ENCODE measurements at regions not wholly inside any gene's neighbourhood (a gene's known extent, or its start where the extent isn't known, plus 50 kb on each side); places are given as distances from the start of the nearest gene placed in this dataset.

- H3K9me3 Mint-ChIP-seq (ENCODE audit: unreplicated experiment) = no peaks in the 10 kb centered on the region
- no peak overlapping the region for H3K4me3 Mint-ChIP-seq (ENCODE audit: unreplicated experiment)
- TF ChIP-seq CTCF (IDR thresholded peaks at IDR 0.05; ENCODE audit: unreplicated experiment) = no peak
- no peaks in the 10 kb centered on the region for H3K27me3 Mint-ChIP-seq (ENCODE audit: unreplicated experiment)
- no peak for DNase-seq (ENCODE audit: low spot score)
- H3K27ac Mint-ChIP-seq (ENCODE audit: unreplicated experiment) = no peak overlapping the region
- H3K4me1 Mint-ChIP-seq (ENCODE audit: unreplicated experiment) = no peaks in the 10 kb centered on the region
- H3K36me3 Mint-ChIP-seq (ENCODE audit: low read depth, unreplicated experiment) = no peaks in the 10 kb centered on the region
Measured at GRCh38 chr13:78183732-78184131, 265.1 kb upstream of the EDNRB start.

- H3K36me3 Mint-ChIP-seq (ENCODE audit: low read depth, unreplicated experiment) = no peaks in the 10 kb centered on the region
- H3K4me1 Mint-ChIP-seq (ENCODE audit: unreplicated experiment) = no peaks in the 10 kb centered on the region
- DNase-seq (ENCODE audit: low spot score) = no peak
- TF ChIP-seq CTCF (IDR thresholded peaks at IDR 0.05; ENCODE audit: unreplicated experiment) = no peak
- H3K27ac Mint-ChIP-seq (ENCODE audit: unreplicated experiment) = no peak overlapping the region
- H3K27me3 Mint-ChIP-seq (ENCODE audit: unreplicated experiment) = no peaks in the 10 kb centered on the region
- no peaks in the 10 kb centered on the region for H3K9me3 Mint-ChIP-seq (ENCODE audit: unreplicated experiment)
- no peak overlapping the region for H3K4me3 Mint-ChIP-seq (ENCODE audit: unreplicated experiment)
Measured at GRCh38 chr13:78182813-78183212, 264.2 kb upstream of the EDNRB start.

- H3K4me3 Mint-ChIP-seq (ENCODE audit: unreplicated experiment) = no peak overlapping the region
- no peaks in the 10 kb centered on the region for H3K36me3 Mint-ChIP-seq (ENCODE audit: low read depth, unreplicated experiment)
- H3K9me3 Mint-ChIP-seq (ENCODE audit: unreplicated experiment) = no peaks in the 10 kb centered on the region
- H3K4me1 Mint-ChIP-seq (ENCODE audit: unreplicated experiment) = no peaks in the 10 kb centered on the region
- no peak for TF ChIP-seq CTCF (IDR thresholded peaks at IDR 0.05; ENCODE audit: unreplicated experiment)
- no peaks in the 10 kb centered on the region for H3K27me3 Mint-ChIP-seq (ENCODE audit: unreplicated experiment)
- no peak overlapping the region for H3K27ac Mint-ChIP-seq (ENCODE audit: unreplicated experiment)
- DNase-seq (ENCODE audit: low spot score) = no peak
Measured at GRCh38 chr13:78177306-78177705, 258.7 kb upstream of the EDNRB start.

GRCh38 chr13:78176880-78177279 is 258.2 kb upstream of the EDNRB start:
- no peaks in the 10 kb centered on the region for H3K27me3 Mint-ChIP-seq (ENCODE audit: unreplicated experiment)
- no peaks in the 10 kb centered on the region for H3K4me1 Mint-ChIP-seq (ENCODE audit: unreplicated experiment)

GRCh38 chr13:78169386-78169785 is 250.8 kb upstream of the EDNRB start:
- Mint-ChIP-seq H3K27me3 (ENCODE audit: unreplicated experiment) (no peaks in the 10 kb centered on the region), H3K36me3 (ENCODE audit: low read depth, unreplicated experiment) (no peaks in the 10 kb centered on the region), H3K4me1 (ENCODE audit: unreplicated experiment) (no peaks in the 10 kb centered on the region), H3K4me3 (ENCODE audit: unreplicated experiment) (no peak overlapping the region), H3K9me3 (ENCODE audit: unreplicated experiment) (no peaks in the 10 kb centered on the region), H3K27ac (ENCODE audit: unreplicated experiment) (no peak overlapping the region)
- TF ChIP-seq CTCF (IDR thresholded peaks at IDR 0.05; ENCODE audit: unreplicated experiment) = no peak
- DNase-seq (ENCODE audit: low spot score) = no peak

More at GRCh38 chr13:78176880-78177279, 258.2 kb upstream of the EDNRB start:
- Mint-ChIP-seq H3K4me3 (ENCODE audit: unreplicated experiment) (no peak overlapping the region), H3K27ac (ENCODE audit: unreplicated experiment) (no peak overlapping the region), H3K9me3 (ENCODE audit: unreplicated experiment) (no peaks in the 10 kb centered on the region), H3K36me3 (ENCODE audit: low read depth, unreplicated experiment) (no peaks in the 10 kb centered on the region)
- TF ChIP-seq CTCF (IDR thresholded peaks at IDR 0.05; ENCODE audit: unreplicated experiment) = no peak
- no peak for DNase-seq (ENCODE audit: low spot score)
